C4-2B (cell line): ENCODE measurements at regions not wholly inside any gene's neighbourhood (a gene's known extent, or its start where the extent isn't known, plus 50 kb on each side); places are given as distances from the start of the nearest gene placed in this dataset.

Source experiments
- H3K27ac ChIP-seq: fragments of 450-650 bp; 2 replicates; pipeline ENCODE4 v1.5.1; 2017
- ZFX ChIP-seq: fragments of 450-650 bp; IDR thresholded peaks from 2 replicates; pipeline ENCODE4 v1.6.1; 2017
- TF ChIP-seq, protein P1 (sequence below): fragments of 450-650 bp; conservative IDR thresholded peaks from 2 replicates; pipeline ENCODE4 v1.5.1; 2017; ENCODE audit warnings: mild to moderate bottlenecking

- no peak overlapping the region for H3K27ac ChIP-seq
- no peak for TF ChIP-seq ZFX
- TF ChIP-seq, protein P1, sequence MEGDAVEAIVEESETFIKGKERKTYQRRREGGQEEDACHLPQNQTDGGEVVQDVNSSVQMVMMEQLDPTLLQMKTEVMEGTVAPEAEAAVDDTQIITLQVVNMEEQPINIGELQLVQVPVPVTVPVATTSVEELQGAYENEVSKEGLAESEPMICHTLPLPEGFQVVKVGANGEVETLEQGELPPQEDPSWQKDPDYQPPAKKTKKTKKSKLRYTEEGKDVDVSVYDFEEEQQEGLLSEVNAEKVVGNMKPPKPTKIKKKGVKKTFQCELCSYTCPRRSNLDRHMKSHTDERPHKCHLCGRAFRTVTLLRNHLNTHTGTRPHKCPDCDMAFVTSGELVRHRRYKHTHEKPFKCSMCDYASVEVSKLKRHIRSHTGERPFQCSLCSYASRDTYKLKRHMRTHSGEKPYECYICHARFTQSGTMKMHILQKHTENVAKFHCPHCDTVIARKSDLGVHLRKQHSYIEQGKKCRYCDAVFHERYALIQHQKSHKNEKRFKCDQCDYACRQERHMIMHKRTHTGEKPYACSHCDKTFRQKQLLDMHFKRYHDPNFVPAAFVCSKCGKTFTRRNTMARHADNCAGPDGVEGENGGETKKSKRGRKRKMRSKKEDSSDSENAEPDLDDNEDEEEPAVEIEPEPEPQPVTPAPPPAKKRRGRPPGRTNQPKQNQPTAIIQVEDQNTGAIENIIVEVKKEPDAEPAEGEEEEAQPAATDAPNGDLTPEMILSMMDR = no peak
Observed at GRCh38 chr4:30941641-30942040, 221.5 kb downstream of the PCDH7 start.

DNA sequence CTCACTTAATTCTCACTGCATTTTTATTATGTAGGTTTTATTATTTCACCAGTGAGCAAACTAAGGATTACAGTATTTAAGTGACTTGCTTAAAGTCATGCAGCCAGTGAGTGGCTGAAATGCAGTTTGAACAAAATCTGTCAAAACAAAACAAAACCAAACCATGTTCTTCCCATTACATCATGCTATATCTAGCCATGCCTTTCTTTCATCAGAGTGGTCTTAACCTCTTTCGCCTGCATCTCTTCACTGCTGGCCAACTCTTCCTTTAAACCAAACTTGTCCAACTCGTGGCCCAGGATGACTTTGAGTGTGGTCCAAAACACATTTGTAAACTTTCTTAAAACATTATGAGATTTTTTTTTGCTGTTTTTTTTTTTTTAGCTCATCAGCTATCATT, 223.2 kb downstream of the PCDH7 start:
- no peak overlapping the region for H3K27ac ChIP-seq
- no peak for TF ChIP-seq ZFX

- TF ChIP-seq ZFX = no peak
- TF ChIP-seq, protein P1 = no peak
- H3K27ac ChIP-seq = no peak overlapping the region
Observed at GRCh38 chr4:30945586-30945985, 225.4 kb downstream of the PCDH7 start.

DNA sequence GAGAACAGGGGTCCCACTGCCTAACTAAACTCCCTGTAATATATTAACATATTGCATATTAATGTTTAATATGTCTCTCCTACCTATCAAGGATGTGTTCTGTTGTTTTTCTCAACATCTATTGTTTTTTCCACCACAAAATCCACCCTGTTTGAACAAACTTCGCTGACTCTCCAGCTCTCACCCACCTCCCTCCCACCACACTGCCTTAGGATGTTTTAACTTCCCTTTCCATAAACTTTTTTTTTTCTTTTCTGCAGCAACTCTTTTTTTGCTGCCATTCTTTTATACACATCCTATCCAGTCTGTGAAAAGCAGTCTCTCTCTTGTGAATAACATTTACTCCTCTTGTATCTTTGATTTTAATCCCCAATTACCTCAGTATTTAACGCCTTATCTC, 226.1 kb downstream of the PCDH7 start:
- H3K27ac ChIP-seq = no peak overlapping the region
- TF ChIP-seq, protein P1 = no peak
- TF ChIP-seq ZFX = no peak

DNA sequence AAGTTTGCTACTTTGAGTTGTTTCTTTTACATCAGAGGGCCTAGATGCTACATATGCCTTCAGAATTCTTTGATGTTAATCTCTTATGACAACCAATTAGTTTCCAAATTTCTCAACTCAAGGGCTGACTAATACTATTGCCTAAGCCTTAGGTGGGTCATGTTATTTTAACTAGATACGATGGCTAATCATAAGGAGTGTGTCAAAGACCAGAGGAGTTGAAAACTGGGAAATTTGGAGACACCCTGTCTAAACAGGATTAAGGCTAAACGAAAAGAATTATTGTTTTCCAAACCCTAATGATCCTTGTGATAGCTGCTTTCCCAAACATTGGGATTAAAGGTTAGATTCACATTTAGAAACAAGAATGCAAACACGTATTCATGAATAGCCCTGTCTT, 228.5 kb downstream of the PCDH7 start:
- TF ChIP-seq, protein P1 = no peak
- no peak for TF ChIP-seq ZFX
- H3K27ac ChIP-seq = no peak overlapping the region

- TF ChIP-seq, protein P1 = no peak
- no peak for TF ChIP-seq ZFX
- no peak overlapping the region for H3K27ac ChIP-seq
Observed at GRCh38 chr4:30950737-30951136, 230.6 kb downstream of the PCDH7 start.

DNA sequence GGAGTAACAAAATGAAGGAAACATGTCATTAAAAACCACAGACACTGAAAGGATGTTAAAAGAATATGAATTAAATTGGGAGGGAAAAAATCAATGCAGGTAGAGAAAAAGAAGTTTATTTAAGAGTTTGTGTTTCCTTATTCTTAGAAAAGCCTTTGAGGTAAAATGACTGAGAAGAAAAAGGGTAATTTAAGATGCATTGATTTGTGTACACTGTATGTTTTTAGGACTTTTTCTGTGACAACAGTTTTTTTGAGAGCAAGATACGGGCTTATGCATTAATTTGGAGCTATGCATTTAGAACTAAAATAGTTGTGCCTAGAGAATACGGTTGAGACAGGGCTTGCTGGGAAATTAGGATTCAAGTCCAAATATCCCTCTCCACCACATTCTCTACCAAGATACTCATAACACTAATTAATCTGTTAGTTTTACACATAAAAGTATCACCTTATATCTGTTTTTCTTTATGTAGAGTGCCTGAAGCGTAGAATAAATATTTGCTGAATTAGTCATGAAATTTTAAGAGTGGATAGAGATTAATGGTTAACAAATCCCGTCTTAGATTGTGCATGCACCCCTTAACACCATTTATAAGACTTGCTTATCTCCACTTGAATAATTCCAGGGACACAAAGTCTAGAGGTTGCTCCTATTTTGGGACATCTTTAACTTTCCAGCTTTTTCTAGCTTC, 232.5 kb downstream of the PCDH7 start:
- no peak for TF ChIP-seq ZFX
- TF ChIP-seq, protein P1 = no peak

DNA sequence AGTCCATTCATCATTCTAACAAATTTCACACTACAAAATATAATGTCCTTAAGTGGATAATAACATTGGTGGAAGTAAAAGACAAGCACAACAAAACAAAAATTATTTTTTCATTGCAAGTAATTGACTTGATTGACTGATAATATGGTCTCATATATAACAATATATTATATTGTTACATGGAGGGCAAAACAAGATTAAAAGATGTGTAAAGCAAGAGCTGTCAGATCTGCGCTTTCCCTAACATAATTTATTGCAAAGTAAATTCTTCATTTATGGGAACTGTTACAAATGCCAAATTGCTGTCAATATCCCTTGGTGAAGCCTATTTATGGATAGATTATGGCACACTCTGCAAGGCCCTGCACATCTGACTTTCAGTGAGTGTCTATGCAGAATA, 233.6 kb downstream of the PCDH7 start:
- TF ChIP-seq, protein P1 = no peak
- no peak for TF ChIP-seq ZFX
- no peak overlapping the region for H3K27ac ChIP-seq

More for the DNA sequence above, 232.5 kb downstream of the PCDH7 start:
- no peak overlapping the region for H3K27ac ChIP-seq
